ENCODE measurements at regions not wholly inside any gene's neighbourhood (a gene's known extent, or its start where the extent isn't known, plus 50 kb on each side); places are given as distances from the start of the nearest gene placed in this dataset.
A peak's percentile ranks its signal among the peaks of the same experiment; 100 is the strongest.
"Not testable (repeated sequence)": the region's sequence is repeated elsewhere in the genome, so short reads cannot be mapped to it uniquely, and the experiment has no call there.

GRCh38 chr4:103982454-103982853 lies 262.7 kb upstream of the TACR3 start:
- DNase-seq: no peak

GRCh38 chr4:103948244-103949018 lies 228.6 kb upstream of the TACR3 start:
- DNase-seq: no peak

GRCh38 chr4:103947617-103948016 lies 227.8 kb upstream of the TACR3 start:
- DNase-seq: no peak

- DNase-seq: not testable (repeated sequence)
Observed at GRCh38 chr4:103946621-103947268, 227.0 kb upstream of the TACR3 start.

- no peak for DNase-seq
Observed at GRCh38 chr4:103938488-103938887, 218.7 kb upstream of the TACR3 start.

- no peak for DNase-seq
Observed at GRCh38 chr4:103936653-103937145, 216.9 kb upstream of the TACR3 start.

- DNase-seq: peak; percentile 22
Observed at GRCh38 chr4:103934178-103934789, 214.5 kb upstream of the TACR3 start.

GRCh38 chr4:103928370-103928769 lies 208.6 kb upstream of the TACR3 start:
- DNase-seq: peak; percentile 2

GRCh38 chr4:103923551-103923950 lies 203.8 kb upstream of the TACR3 start:
- no peak for DNase-seq

GRCh38 chr4:103918214-103918613 lies 198.4 kb upstream of the TACR3 start:
- DNase-seq: no peak

GRCh38 chr4:103915224-103915869 lies 195.6 kb upstream of the TACR3 start:
- peak; percentile 5 for DNase-seq

GRCh38 chr4:103907414-103907813 lies 187.6 kb upstream of the TACR3 start:
- no peak for DNase-seq

- no peak for DNase-seq
Observed at GRCh38 chr4:103904123-103904522, 184.3 kb upstream of the TACR3 start.

- DNase-seq: no peak
Observed at GRCh38 chr4:103902730-103903129, 182.9 kb upstream of the TACR3 start.

GRCh38 chr4:103895876-103896465 lies 176.2 kb upstream of the TACR3 start:
- no peak for DNase-seq

- no peak for DNase-seq
Observed at GRCh38 chr4:103892586-103892985, 172.8 kb upstream of the TACR3 start.

- no peak for DNase-seq
Observed at GRCh38 chr4:103887191-103887590, 167.4 kb upstream of the TACR3 start.

- DNase-seq: no peak
Observed at GRCh38 chr4:103885152-103885551, 165.4 kb upstream of the TACR3 start.

GRCh38 chr4:103867311-103867710 lies 147.5 kb upstream of the TACR3 start:
- no peak for DNase-seq

- no peak for DNase-seq
Observed at GRCh38 chr4:103853627-103854026, 133.8 kb upstream of the TACR3 start.

- DNase-seq: no peak
Observed at GRCh38 chr4:103853146-103853545, 133.4 kb upstream of the TACR3 start.

GRCh38 chr4:103845075-103845474 lies 125.3 kb upstream of the TACR3 start:
- DNase-seq: no peak

GRCh38 chr4:103842637-103843239 lies 123.0 kb upstream of the TACR3 start:
- no peak for DNase-seq
